Spleen (tissue), 7 donors: ENCODE measurements at regions not wholly inside any gene's neighbourhood (a gene's known extent, or its start where the extent isn't known, plus 50 kb on each side); places are given as distances from the start of the nearest gene placed in this dataset.

Source experiments
- CTCF ChIP-seq, 11 experiments: fragments of 200-600 bp in 7 of 11; fragments of 450-650 bp in 4 of 11; sonication (generic) in 4 of 11; IDR thresholded peaks in 8 of 11; conservative IDR thresholded peaks in 3 of 11; 1 replicate in 7 of 11; 2 replicates in 4 of 11; pipeline versions ENCODE4 v1.4.0 to v1.8.0; 2016 to 2021; ENCODE audit warnings: antibody characterized with exemption in 11 of 11, inconsistent platforms in 4 of 11, mild to moderate bottlenecking in 1 of 11
- POLR2A ChIP-seq, 3 donors: fragments of 450-650 bp; IDR thresholded peaks; one replicate each; pipeline ENCODE4 v1.5.1; 2017; ENCODE audit warnings: antibody characterized with exemption in 3 of 3, mild to moderate bottlenecking in 1 of 3
- POLR2AphosphoS5 ChIP-seq, 3 donors: sonication (generic); formaldehyde crosslinking; IDR thresholded peaks; one replicate each; pipeline ENCODE4 v1.5.1; 2017; ENCODE audit warnings: antibody characterized with exemption in 3 of 3
- donor health status: DM: no; HTN: no; CAD: no; lungs with moderate emphysema.
- donor health status: DM: no; HTN: no; CAD: no.
- donor health status: DM: no; HTN: no; CAD: no.

- no peak for TF ChIP-seq POLR2A (IDR thresholded peaks at IDR 0.05)
- no peak for TF ChIP-seq CTCF (IDR thresholded peaks at IDR 0.05 in 8 of 11, conservative IDR thresholded peaks at IDR 0.05 in 3 of 11)
- no peak for TF ChIP-seq POLR2AphosphoS5 (IDR thresholded peaks at IDR 0.05)
These were observed 108.8 kb upstream of the PCLO start for GRCh38 chr7:83271212-83272099.
